NOMO-1 treated with dmso at 0.1 percent for 144 hours (cell line): ENCODE measurements at regions not wholly inside any gene's neighbourhood (a gene's known extent, or its start where the extent isn't known, plus 50 kb on each side); places are given as distances from the start of the nearest gene placed in this dataset.
"Not testable (repeated sequence)": the region's sequence is repeated elsewhere in the genome, so short reads cannot be mapped to it uniquely, and the experiment has no call there.

ENCODE experiments used
- DNase-seq: peaks from one replicate; lab custom pipeline; 2025; ENCODE audit not compliant: unreplicated experiment; lab: John Stamatoyannopoulos, UW

GRCh38 chr16:79909571-79909970 is 309.0 kb upstream of the MAF start:
- no peak for DNase-seq

DNA sequence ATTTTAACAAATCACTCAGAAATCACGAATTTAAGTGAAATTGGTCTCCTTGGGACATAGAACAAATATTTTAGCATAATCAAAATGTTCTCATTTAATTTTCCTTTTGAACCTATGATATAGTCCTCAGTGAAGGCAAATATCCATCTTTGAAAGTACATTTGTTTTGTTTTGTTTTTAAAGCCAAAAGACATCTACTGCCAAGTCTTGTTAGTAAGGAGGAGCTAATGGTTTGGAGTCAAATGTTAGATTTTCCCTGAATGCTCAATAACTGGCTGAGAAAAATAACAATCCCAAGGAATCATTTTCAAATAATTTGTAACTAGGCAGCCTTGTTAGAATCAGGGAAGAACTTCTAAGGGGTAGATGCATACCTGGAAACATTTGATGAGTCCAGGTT is 302.9 kb upstream of the MAF start:
- DNase-seq, result no peak

DNA sequence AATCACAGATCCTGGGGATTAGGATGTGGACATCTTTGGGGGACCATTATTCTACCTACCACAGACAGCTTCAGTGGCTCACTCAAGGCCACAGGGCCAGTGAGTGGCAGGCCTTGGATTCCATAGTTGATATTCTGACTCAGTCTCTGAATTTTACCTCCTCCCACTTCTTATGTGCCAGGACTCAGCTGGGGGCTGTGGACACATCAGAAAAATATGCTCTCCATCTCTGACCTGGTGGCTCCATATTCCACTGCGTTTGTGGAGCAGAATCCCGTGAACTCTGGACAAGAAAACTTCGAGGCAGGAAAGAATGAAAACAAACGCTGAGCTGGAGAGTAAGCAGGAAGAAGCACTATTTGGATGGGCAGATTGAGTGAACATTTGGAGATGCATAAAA is 301.8 kb upstream of the MAF start:
- no peak for DNase-seq

DNA sequence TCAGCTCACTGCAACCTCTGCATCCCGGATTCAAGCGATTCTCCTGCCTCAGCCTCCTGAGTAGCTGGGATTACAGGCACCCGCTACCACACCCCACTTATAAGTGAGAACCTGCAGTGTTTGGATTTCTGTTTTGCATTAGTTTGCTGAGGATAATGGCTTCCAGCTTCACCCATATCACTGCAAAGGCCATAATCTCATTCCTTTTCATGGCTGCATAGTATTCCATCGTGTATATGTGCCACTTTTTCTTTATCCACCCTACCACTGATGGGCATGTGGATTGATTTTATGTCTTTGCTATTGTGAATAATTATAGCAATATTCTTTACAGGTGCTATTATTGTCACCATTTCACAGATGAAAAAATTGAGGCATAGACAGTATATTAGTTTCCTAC is 301.0 kb upstream of the MAF start:
- DNase-seq, result no peak

DNA sequence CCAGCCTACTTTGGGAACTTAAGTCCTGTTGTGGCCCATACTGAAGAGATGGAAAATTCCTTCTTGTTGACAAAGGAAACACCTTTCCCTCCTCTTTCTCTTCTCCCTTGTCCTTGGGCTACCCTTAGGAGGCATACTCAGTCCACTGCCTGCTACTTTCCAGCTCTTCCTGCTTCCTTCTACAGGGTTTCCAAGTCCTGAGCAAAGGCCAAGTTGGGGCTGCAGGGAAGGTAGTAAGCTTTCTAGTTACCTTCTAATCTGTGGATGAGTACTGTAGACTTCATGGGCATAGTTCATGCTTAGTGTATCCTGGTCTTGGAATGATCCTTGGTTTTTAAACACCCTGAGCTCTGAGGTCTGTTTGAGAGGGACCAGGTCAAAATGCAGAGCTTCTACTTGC is 299.2 kb upstream of the MAF start:
- DNase-seq, result no peak

DNA sequence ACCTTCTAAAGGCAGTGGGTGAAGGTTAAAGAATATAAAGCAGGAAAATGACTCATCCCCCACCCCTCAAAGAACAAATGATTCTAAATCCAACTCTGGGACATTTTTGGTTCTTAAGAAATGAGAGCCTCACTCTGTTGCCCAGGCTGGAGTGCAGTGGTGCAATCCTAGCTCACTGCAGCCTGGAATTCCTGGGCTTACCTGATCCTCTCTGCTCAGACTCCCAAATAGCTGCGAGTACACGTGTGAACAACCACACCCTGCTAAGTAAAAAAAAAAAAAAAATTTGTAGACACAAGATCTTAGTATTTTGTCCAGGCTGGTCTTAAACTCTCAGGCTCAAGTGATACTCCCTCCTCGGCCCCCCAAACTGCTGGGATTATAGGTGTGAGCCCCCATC is 298.8 kb upstream of the MAF start:
- no peak for DNase-seq

- no peak for DNase-seq
These were observed 298.2 kb upstream of the MAF start for GRCh38 chr16:79898703-79899102.

GRCh38 chr16:79897453-79898146 is 297.1 kb upstream of the MAF start:
- no peak for DNase-seq

GRCh38 chr16:79897104-79897452 is 296.5 kb upstream of the MAF start:
- no peak for DNase-seq

- no peak for DNase-seq
These were observed 295.3 kb upstream of the MAF start for GRCh38 chr16:79895917-79896203.

DNA sequence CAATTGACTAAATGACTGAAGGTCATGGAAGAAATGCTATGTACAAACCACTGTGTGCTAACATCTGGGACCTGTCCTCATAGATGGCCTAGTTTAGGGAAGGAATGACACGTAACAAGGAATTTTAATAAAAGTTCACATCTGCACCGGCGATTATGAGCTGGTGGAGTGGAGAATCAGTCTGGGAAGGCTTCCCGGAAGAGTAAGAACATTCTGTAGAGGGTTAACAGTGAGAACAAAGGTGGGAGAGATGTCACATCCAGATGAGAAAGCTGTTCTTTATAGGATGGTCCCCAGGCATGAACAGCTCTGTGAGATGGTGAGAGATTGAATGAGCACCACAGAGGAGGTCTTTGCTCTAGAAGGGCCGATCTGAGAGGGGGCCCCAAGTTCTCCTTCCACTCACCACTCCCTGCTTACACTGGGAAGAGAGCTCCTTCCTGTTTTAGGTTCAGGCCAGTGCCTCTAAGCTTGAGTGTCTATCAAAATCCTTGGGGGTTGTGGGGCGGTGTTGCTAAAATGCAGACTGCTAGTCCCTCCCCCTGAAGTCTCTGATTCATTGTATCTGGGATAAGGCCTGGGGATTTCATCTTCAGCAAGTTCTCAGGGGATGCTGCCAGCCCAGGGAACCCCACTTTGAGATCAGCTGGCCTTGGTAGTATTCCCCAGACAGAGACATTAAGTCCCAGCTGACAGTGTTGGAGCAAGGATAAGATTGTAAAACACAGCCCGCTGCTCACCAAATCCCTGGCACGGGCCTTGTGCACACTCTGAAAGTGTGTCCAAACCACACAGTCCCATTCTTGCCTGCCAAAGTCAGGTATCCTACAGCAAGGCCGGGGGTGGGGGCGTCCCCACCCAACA is 294.7 kb upstream of the MAF start:
- DNase-seq, result no peak

GRCh38 chr16:79893445-79893844 is 292.9 kb upstream of the MAF start:
- DNase-seq, result no peak

- DNase-seq, result no peak
These were observed 291.7 kb upstream of the MAF start for GRCh38 chr16:79892278-79892677.

DNA sequence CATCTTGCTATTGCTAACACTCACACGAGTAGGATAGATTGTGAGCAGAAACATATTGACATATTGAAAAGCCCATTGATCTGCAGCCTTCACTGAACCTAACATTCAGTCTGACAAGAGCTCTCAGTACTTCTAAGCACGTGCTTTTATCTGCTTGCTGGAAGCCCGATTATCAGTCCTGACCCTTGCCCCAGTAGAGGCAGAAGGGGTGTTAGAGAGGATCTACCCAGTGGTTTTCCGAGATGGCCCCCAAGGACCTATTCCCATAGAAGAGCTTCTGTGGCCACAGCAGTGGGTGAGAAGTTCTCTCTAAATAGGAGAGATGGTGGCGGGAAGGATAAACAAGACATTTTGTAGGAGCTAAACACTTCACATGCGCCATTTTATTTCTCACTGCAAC is 290.9 kb upstream of the MAF start:
- DNase-seq, result no peak

DNA sequence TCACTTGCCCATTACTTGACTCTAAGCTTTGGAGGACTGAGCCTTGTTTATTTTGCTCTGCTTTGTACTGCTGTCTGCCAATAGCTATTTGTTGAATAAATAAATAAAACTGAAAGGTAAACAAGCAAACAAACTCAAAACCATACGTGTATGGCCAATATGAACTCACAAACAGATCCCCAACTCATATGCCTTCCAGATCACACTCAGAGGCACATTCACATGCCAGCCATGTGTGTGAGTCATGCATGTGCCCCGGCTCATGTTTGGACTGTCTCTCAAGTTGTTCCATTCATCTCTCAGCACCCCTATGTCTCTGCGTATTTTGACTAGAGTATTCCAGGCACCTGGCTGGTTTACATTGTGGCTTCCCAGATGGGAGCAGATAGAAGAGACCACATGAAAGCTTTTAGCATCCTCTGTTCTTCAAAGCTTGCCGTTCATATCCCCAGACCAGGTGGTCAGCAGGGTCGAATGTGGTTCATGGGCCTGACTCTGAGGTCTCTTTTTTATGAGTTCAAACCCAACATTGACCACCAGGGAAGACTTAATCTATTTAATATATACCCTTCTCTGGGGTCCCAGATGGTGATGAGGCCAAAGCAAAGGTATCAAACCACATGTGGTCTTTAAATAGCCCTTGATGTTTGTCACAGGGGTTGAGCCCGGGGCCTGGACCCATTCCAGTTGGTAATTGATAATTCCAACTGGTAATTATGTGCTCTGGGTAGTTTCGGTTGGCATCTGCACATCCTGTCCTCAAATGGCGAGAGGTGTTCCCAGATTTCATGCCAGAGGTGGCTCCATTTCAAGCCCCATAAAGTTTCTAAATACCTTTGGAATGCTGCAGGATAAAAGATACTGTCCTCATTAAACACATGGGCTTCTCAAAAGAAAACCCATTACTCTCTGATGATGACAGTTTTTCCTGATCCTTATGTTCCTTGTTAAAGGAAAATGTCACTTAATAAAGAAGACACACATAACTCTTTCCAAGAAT is 287.3 kb upstream of the MAF start:
- no peak for DNase-seq

DNA sequence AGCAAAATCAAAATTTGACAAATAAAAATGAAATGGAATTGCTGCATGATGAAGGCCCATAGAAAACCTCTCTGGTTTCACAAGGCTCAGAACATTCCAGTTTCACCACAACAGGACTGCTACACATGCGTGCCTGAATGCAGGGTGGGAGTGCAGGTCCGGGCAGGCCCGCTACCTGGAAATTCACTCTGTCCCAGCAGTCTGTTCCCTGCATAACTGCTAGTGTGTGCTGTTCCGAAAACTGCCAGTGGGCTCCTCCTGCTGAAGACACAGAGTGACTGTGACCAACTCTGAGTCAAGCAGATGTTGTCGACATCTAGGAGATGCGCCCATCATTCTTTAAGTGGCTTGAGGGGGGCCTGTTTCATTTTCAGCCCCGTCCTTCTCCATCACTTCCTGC is 284.8 kb upstream of the MAF start:
- no peak for DNase-seq

DNA sequence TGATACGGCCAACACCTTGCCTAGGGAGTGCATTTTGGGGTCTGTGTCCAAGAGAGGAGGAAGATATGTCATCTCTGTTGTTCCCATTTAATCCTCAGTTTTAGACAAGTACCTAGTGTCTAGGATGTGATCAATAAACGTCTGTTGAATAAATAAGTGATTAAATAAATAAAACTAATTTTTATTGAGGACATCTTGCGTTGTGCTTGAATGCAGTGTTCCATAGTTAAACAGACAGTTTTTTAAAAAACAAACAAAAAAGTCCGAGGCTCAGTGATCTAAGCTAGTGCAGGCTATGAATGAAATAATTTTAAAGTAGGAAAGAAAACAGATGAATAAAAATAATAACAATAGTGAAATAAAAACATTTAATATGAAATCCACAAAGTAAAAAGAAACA is 283.0 kb upstream of the MAF start:
- no peak for DNase-seq

GRCh38 chr16:79882340-79883005 is 281.9 kb upstream of the MAF start:
- no peak for DNase-seq

- not testable (repeated sequence) for DNase-seq
These were observed 280.6 kb upstream of the MAF start for GRCh38 chr16:79881107-79881506.

DNA sequence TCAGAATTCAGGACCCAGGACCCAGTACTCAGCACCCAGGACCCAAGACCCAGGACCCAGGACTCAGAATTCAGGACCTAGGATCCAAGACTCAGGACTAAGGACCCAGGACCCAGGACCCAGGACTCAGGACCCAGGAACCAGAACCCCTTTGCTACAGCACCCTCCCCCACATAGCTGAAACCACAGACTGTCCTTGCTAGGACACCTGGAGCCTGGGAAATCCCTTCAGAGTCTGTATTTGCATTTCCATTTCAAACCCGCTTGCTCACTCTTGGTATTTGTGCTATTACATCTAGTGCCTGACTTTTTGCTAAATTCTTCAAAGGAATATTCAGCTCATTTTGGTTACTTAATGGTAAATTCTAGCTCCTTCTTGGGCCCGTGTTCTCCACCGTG is 275.8 kb upstream of the MAF start:
- DNase-seq, result no peak

DNA sequence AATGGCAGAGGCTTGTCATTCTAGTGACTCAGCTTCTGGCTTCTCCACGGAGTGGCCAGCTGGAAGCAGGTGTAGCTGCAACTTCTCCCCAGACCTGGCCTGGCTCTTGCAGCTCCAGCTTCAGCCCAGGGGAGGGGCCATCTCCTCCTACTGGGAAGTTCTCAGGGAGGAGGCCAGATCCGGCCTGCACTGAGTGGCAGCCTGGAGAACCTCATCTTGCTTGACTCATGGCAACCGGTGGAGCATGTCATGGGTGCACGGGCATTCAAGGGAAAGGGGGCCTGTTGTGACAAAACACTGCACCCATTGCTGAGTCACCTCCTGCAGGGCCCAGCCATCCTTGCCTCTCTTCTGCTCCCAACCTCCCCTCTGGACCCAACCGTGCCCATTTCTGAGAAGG is 273.9 kb upstream of the MAF start:
- no peak for DNase-seq
